ENCODE measurements at regions not wholly inside any gene's neighbourhood (a gene's known extent, or its start where the extent isn't known, plus 50 kb on each side); places are given as distances from the start of the nearest gene placed in this dataset.
"Not testable (repeated sequence)": the region's sequence is repeated elsewhere in the genome, so short reads cannot be mapped to it uniquely, and the experiment has no call there.

DNA sequence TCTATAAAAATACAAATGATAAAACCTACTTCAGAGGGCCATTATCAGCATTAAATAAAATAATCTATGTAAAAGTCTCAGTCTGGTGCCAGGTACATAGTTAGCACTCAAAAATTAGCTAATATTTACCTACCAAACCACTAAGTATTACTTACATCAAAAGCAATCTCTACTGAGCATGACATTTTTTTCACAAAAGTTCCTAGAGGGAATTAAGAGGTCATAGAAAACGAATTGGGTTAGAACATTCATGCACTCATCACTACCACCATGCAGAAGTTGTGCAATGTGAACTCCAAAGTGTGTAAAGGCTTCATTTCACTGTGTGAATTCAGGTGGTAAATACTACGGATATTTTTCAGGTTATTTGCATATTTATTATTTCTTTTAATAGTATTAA lies 209.5 kb upstream of the FGF13 start:
- DNase-seq, result peak; percentile 32

DNA sequence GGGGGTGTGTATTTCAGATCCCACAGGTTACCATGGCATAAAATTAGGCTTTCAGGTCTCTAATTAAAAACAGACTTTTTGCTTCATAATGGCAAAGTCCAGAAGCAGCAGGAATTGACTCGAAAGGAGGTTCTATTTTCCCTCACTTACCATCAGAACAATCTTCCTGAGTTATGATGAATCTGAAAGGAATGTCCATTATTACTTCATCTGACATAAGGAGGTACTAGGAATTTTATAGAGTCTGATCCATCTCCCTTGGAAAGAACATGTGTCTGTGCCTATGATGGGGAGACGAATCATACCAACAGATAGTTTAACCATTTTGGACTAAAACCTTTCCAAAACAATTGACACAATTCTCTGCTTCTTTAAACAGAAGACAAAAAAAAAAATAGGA lies 206.3 kb upstream of the FGF13 start:
- DNase-seq, result no peak

DNA sequence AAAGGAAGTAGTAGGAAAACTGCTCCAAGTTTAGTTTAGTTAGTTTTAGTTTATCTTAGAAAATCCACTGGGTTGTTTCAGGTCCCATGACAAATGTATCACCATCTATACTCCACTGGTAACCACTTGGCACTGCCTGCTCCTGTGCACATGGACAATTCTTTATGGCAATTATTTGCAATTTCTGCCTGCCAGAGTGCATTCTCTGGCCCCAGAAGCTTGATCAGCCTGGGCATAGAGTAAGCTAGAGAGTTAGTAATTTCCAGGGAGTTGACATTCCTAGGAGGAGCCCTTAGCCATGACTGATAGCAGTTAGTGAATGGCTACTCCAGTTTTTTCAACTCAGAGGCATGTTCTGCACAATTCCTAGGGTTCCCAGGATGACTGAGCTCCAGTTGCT lies 203.2 kb upstream of the FGF13 start:
- DNase-seq, result no peak

- no peak for DNase-seq
These were observed 197.1 kb upstream of the FGF13 start for GRCh38 chrX:138908577-138908976.

DNA sequence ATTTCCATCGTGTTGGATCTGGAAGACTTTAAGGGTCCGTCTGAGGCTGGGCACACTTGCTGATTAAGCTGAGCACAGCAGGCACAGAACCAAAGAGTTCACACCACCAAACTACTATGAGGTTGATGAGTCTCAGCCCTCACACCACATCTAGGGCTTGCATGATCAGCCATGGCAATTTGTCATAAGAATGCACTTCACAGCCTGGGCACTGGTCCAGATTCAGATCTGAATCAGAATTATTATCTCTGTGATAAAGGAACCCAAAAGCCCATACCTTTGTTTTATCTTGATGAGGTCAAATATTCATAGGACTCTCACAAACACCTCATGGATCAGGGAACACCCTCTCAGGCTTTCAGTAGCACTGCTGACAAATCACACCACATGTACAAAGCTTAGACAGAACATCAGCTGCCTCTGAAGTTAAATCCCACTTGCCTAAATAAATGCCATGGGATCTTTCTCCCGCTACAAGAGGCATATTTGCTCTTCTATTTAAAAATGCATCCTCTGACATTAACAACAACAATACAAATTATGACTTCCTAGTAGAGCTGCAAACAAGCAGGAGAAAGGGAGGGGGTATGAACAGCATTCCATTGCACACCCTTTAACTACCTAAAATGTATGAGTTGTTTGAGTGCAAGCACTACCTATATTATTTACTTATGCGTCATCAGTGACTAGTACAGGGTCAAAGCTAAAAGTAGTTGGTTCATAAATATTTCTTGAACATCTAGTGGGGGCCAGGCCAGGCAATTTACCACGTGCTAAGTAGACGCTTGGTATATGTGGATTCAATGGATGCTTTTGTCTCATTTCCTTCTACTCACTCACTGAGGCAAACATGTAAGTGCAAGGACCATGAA lies 186.3 kb upstream of the FGF13 start:
- DNase-seq, result no peak

- DNase-seq, result no peak
These were observed 179.0 kb upstream of the FGF13 start for GRCh38 chrX:138890491-138890890.

- DNase-seq, result no peak
These were observed 177.6 kb upstream of the FGF13 start for GRCh38 chrX:138889149-138889548.

DNA sequence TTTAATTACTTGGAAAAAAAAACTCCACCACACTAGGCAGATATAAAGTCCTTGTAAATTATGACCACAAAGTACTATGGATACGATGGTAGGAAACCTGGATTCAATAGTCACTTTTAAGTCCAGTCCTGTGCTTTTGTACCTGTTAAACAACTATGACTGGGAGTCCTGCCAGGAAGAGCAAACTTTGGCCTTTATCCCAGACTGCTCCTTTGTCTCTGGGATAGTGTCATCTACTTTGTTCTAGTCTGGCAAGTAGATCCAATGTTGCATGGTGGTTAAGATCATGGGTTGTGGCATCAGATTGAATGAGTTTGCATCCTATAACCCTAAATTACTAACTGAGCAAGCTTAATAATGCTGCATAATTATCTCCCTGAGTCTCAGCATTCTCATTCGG lies 175.3 kb upstream of the FGF13 start:
- peak; percentile 82 for DNase-seq

- DNase-seq, result peak; percentile 64
These were observed 174.4 kb upstream of the FGF13 start for GRCh38 chrX:138885886-138886285.

- not testable (repeated sequence) for DNase-seq
These were observed 168.8 kb upstream of the FGF13 start for GRCh38 chrX:138880293-138880692.

- no peak for DNase-seq
These were observed 166.2 kb upstream of the FGF13 start for GRCh38 chrX:138877746-138878145.

DNA sequence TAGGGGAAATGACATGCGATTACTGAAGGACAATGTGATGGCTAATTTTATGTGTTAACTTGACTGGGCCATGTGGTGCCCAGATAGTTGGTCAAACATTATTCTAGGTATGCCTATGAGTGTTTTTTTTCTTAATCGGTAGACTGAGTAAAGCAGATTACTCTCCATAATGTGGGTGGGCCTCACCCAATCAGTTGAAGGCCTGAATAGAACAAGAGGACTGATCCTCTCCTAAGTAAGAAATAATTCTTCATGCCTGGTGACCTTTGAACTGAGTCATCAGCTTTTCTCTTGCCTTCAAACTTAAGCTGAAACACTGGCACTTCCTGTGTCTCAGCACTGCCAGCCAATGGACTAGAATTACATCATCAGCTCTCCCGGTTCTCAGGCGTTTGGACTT lies 164.0 kb upstream of the FGF13 start:
- no peak for DNase-seq

GRCh38 chrX:138874271-138874935 lies 162.9 kb upstream of the FGF13 start:
- no peak for DNase-seq

- DNase-seq, result not testable (repeated sequence)
These were observed 162.1 kb upstream of the FGF13 start for GRCh38 chrX:138873640-138874039.

GRCh38 chrX:138872537-138872936 lies 161.0 kb upstream of the FGF13 start:
- no peak for DNase-seq

DNA sequence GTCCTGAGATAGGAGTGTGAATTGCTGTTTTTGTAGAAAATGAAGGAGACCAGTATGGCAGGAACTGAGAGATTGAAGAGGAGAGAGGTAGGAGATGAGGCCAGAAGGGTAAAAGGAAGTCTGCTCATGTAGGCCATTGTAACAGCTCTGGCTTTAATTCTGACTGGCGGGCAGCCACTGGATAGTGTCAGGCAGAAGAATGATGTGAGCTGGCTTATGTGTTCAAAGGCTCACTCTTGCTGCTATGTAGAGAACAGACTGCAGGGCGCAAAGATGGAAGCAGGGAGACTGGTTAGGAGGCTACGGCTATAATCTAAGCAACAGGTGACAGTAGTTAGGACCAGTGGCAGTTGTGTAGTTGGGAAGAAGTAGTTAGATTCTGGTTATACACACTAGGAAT lies 160.2 kb upstream of the FGF13 start:
- no peak for DNase-seq

DNA sequence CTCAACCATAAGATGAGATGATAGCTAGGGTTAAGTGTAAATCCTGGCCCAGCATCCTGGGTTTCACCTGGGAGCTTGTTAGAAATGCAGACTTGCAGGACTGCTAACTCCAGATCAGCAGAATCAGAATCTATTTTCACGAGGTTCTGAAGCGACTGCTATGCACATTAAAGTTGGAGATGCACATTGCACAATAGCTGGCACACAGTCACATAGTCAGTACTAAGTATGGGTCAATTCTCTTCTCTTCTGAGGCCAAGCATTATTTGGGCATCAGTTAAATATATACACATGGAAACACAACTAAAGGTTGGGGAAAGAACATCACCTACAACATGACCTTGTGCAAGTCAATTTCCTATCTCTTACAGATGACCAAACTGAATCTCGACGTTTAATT lies 155.1 kb upstream of the FGF13 start:
- DNase-seq, result no peak

GRCh38 chrX:138865093-138865649 lies 153.7 kb upstream of the FGF13 start:
- no peak for DNase-seq

- no peak for DNase-seq
These were observed 147.9 kb upstream of the FGF13 start for GRCh38 chrX:138859421-138859820.

- DNase-seq, result no peak
These were observed 147.4 kb upstream of the FGF13 start for GRCh38 chrX:138858951-138859350.

GRCh38 chrX:138858438-138858837 lies 146.9 kb upstream of the FGF13 start:
- DNase-seq, result peak; percentile 1

DNA sequence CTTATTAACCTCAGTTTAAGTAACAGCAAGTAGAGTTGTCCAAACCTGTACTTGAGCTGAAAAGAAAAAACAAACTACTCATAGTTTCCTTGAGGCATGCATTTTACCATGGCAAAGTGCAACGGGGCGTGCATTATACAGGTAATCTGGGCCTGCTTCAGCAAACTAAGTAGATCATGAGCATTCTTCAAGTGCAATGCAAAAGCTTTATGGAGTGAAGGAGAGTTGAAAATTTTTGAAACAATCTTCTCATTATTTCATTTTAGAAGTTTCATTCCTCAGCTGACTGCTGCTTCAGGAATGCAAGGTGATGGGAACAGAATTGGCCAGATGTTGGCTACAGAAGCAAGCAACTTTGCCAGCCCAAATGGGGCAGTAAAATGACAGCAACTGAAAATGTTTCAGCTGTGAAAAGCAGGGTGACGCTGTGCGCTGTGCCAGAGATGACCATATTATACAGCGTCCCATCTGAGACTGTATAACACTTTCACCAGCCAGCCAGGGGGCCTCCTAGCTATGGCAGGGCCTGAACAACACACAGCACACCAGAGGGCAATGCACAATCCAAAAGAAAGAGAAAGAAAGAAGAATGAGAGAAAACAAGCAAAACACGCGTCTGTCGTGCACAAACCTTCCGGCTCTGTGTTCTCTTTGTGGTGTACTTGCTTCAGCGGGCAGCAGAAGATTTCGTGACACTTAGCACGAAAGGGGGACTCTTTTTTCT lies 145.5 kb upstream of the FGF13 start:
- peak; percentile 33 for DNase-seq

DNA sequence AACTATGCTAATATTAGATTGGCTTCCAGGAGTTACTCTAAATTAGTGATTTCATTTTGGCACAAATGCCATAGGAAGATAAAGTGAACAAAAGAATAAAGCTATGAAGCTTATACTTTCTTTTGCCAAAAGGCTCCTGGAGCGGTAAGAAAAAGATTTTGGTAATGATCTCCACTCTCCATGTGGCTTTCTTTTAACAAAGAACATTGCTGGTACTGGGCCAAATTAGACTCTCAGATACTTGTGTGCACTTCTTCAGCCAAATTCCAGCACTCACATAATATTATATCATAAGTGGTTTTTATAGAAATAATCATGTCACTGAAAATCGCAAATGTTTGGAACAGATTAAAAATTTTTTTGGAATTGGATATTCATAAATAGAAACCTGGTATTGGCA lies 142.4 kb upstream of the FGF13 start:
- no peak for DNase-seq
